SK-N-MC (cell line): ENCODE measurements at regions not wholly inside any gene's neighbourhood (a gene's known extent, or its start where the extent isn't known, plus 50 kb on each side); places are given as distances from the start of the nearest gene placed in this dataset.

Experiments
- EZH2 ChIP-seq: fragments of 200-600 bp; sonication (generic); IDR thresholded peaks from one replicate; pipeline ENCODE4 v1.6.1; 2017; ENCODE audit warnings: antibody characterized with exemption
- POLR2AphosphoS5 ChIP-seq: IDR thresholded peaks from 2 replicates; pipeline ENCODE4 v1.6.1; 2012; ENCODE audit warnings: mild to moderate bottlenecking, low read depth, low read length, borderline replicate concordance

DNA sequence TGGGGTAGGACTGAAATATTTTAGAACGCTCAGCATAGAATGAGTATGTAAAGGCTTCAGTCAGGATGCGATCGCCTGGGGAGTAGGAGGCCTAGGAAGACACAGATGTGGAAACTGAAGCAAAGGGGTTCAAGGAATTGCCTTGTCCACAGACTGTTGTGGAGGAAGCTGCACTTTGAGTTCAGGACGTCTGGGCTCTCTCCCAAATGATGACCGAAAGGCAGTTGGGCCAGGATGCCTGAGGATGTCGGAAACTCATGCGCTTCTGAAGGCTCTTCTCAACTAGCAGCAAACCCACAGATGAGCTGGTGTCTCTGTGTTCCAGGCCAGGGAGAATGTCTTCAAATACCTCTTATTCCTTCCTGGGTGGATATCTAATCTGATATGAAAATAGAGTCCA lies 146.2 kb upstream of the SULF2 start:
- TF ChIP-seq EZH2 (no peak), POLR2AphosphoS5 (no peak)
